Suprapubic skin (tissue), 4 donors: ENCODE measurements at regions not wholly inside any gene's neighbourhood (a gene's known extent, or its start where the extent isn't known, plus 50 kb on each side); places are given as distances from the start of the nearest gene placed in this dataset.
A peak's percentile ranks its signal among the peaks of the same experiment; 100 is the strongest.

ENCODE experiments used
- DNase-seq, 2 donors: peaks; one replicate each; pipeline ENCODE4 v3.0.0-alpha.2; 2019; ENCODE audit warnings: low spot score in 2 of 2
- H3K27ac ChIP-seq: fragments of 200-600 bp; sonication (generic); one replicate; pipeline ENCODE4 v1.5.1; 2019
- H3K27me3 ChIP-seq: fragments of 200-600 bp; sonication (generic); one replicate; pipeline ENCODE4 v1.5.1; 2019
- H3K36me3 ChIP-seq: fragments of 200-600 bp; sonication (generic); one replicate; pipeline ENCODE4 v1.5.1; 2019
- H3K4me1 ChIP-seq: fragments of 200-600 bp; sonication (generic); one replicate; pipeline ENCODE4 v1.5.1; 2019
- H3K4me3 ChIP-seq: fragments of 200-600 bp; sonication (generic); one replicate; pipeline ENCODE4 v1.5.1; 2019; ENCODE audit warnings: mild to moderate bottlenecking
- H3K9me3 ChIP-seq: fragments of 200-600 bp; sonication (generic); one replicate; pipeline ENCODE4 v1.5.1; 2019
- EP300 ChIP-seq: sonication (generic); formaldehyde crosslinking; IDR thresholded peaks from one replicate; pipeline ENCODE4 v1.6.1; 2017; ENCODE audit warnings: antibody characterized with exemption
- POLR2A ChIP-seq, 2 donors: fragments of 450-650 bp; IDR thresholded peaks; one replicate each; pipeline ENCODE4 v1.6.1; 2017; ENCODE audit warnings: antibody characterized with exemption in 2 of 2, mild to moderate bottlenecking in 2 of 2, moderate library complexity in 2 of 2
- POLR2AphosphoS5 ChIP-seq, 3 donors: sonication (generic); formaldehyde crosslinking; IDR thresholded peaks; one replicate each; pipeline ENCODE4 v1.6.1; 2017; ENCODE audit warnings: antibody characterized with exemption in 3 of 3
- WGBS: methylation state at CpG from one replicate; pipeline ENCODE4 v1.1.5; 2018; 5-methylcytosine and 5-hydroxymethylcytosine counted together
- TF ChIP-seq, protein P1 (sequence below), 2 donors: fragments of 200-600 bp in 1 of 2; fragments of 450-650 bp in 1 of 2; sonication (generic) in 1 of 2; IDR thresholded peaks; one replicate each; pipeline ENCODE4 v1.5.1; 2016 to 2019; ENCODE audit warnings: antibody characterized with exemption in 2 of 2, mild to moderate bottlenecking in 1 of 2, moderate library complexity in 1 of 2

- Histone ChIP-seq H3K36me3 (no peaks in the 10 kb centered on the region), H3K4me3 (peak overlapping the region; percentile 67), H3K27me3 (no peaks in the 10 kb centered on the region), H3K27ac (peak overlapping the region; percentile 79), H3K9me3 (no peaks in the 10 kb centered on the region), H3K4me1 (peaks cover 69% of the 10 kb centered on the region)
- no peak for TF ChIP-seq POLR2AphosphoS5 (IDR thresholded peaks at IDR 0.05)
- no peak for TF ChIP-seq EP300
- TF ChIP-seq, protein P1, sequence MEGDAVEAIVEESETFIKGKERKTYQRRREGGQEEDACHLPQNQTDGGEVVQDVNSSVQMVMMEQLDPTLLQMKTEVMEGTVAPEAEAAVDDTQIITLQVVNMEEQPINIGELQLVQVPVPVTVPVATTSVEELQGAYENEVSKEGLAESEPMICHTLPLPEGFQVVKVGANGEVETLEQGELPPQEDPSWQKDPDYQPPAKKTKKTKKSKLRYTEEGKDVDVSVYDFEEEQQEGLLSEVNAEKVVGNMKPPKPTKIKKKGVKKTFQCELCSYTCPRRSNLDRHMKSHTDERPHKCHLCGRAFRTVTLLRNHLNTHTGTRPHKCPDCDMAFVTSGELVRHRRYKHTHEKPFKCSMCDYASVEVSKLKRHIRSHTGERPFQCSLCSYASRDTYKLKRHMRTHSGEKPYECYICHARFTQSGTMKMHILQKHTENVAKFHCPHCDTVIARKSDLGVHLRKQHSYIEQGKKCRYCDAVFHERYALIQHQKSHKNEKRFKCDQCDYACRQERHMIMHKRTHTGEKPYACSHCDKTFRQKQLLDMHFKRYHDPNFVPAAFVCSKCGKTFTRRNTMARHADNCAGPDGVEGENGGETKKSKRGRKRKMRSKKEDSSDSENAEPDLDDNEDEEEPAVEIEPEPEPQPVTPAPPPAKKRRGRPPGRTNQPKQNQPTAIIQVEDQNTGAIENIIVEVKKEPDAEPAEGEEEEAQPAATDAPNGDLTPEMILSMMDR (IDR thresholded peaks at IDR 0.05): no peak
- no peak for TF ChIP-seq POLR2A (IDR thresholded peaks at IDR 0.05)
- WGBS: 8% methylated on average over 25 of the region's 38 CpGs
- peak; percentile 82 to 89 for DNase-seq
These were observed 89.4 kb upstream of the IPO9 start for GRCh38 chr1:201739492-201740085.

- Histone ChIP-seq H3K27ac (peak overlapping the region; percentile 79), H3K27me3 (no peaks in the 10 kb centered on the region), H3K9me3 (no peaks in the 10 kb centered on the region), H3K36me3 (no peaks in the 10 kb centered on the region), H3K4me3 (peak overlapping the region; percentile 67), H3K4me1 (peaks cover 69% of the 10 kb centered on the region)
- no peak for DNase-seq
- TF ChIP-seq POLR2A (IDR thresholded peaks at IDR 0.05): no peak
- no peak for TF ChIP-seq EP300
- TF ChIP-seq, protein P1 (IDR thresholded peaks at IDR 0.05): no peak
- no peak for TF ChIP-seq POLR2AphosphoS5 (IDR thresholded peaks at IDR 0.05)
- WGBS: 9% methylated on average over 22 of the region's 29 CpGs
These were observed 88.8 kb upstream of the IPO9 start for GRCh38 chr1:201740086-201740541.

DNA sequence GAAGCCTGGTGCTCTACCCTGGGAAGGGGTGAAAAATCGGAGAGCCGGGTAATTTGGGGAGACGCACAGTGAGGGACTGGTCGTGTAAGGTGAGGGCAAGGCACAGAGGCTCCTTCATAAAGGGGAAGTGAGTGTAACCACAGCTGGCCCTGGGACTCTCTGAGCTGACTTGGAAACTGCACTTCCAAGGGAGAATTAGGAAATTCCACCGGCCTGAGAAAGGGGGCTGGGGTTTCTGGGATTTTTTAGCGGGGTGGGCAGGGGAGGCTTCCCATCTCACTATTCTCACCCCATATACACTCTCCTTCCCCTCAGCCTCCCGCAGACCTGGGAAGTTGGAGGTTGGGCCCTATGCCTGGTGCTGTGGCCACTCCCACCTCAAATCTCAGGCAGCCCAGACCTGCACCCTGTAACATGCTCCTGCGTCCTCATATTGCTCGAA, 88.3 kb upstream of the IPO9 start:
- Histone ChIP-seq H3K27ac (peak overlapping the region; percentile 79), H3K4me1 (peaks cover 69% of the 10 kb centered on the region), H3K4me3 (peak overlapping the region; percentile 67), H3K9me3 (no peaks in the 10 kb centered on the region), H3K27me3 (no peaks in the 10 kb centered on the region), H3K36me3 (no peaks in the 10 kb centered on the region)
- 16% methylated on average over 9 of the region's 9 CpGs for whole genome bisulfite sequencing
- TF ChIP-seq POLR2A (IDR thresholded peaks at IDR 0.05) (no peak), EP300 (no peak), POLR2AphosphoS5 (IDR thresholded peaks at IDR 0.05) (no peak)
- TF ChIP-seq, protein P1 (IDR thresholded peaks at IDR 0.05): no peak
- no peak for DNase-seq

DNA sequence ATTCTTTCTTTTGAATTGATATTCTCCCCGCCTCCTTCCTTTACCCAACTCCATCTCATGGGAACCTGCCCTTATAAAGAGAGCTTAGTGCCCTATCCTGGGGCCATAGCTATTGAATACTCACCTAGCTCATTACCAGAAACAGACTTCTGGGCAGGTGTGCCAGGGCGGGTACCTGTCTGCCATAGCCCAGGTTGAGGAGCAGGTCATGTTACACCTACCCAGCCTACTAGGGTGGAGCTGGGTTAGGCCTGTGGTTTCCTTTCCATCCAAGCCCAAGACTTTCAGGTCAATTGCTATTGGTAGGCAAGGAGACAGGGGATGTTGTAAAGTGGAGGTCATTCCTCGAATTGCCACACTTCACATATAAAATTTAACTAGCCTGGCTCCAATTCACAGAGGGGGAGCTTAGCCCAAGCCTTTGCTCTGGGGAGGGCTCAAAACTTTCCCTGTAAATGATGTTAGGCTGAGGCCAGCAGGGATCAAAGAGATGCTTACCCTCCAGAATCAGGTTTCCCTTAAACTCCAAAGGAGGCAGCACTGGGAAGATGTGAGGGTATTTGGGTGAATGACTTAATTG, 87.1 kb upstream of the IPO9 start:
- DNase-seq: no peak
- Histone ChIP-seq H3K4me3 (no peak overlapping the region), H3K36me3 (no peaks in the 10 kb centered on the region), H3K4me1 (peaks cover 62% of the 10 kb centered on the region), H3K27ac (peak overlapping the region; percentile 21), H3K27me3 (no peaks in the 10 kb centered on the region), H3K9me3 (no peaks in the 10 kb centered on the region)
- WGBS: 59% methylated on average over 3 of the region's 3 CpGs
- no peak for TF ChIP-seq POLR2A (IDR thresholded peaks at IDR 0.05)
- TF ChIP-seq, protein P1 (IDR thresholded peaks at IDR 0.05): no peak
- no peak for TF ChIP-seq POLR2AphosphoS5 (IDR thresholded peaks at IDR 0.05)
- TF ChIP-seq EP300: no peak

GRCh38 chr1:201742476-201742875, 86.5 kb upstream of the IPO9 start:
- Histone ChIP-seq H3K27me3 (no peaks in the 10 kb centered on the region), H3K27ac (no peak overlapping the region), H3K36me3 (no peaks in the 10 kb centered on the region), H3K9me3 (no peaks in the 10 kb centered on the region), H3K4me3 (no peak overlapping the region), H3K4me1 (peaks cover 58% of the 10 kb centered on the region)
- 47% methylated on average over 6 of the region's 6 CpGs for WGBS
- DNase-seq: no peak
- TF ChIP-seq EP300 (no peak), POLR2AphosphoS5 (IDR thresholded peaks at IDR 0.05) (no peak), POLR2A (IDR thresholded peaks at IDR 0.05) (no peak)
- TF ChIP-seq, protein P1 (IDR thresholded peaks at IDR 0.05): no peak
